ENCODE measurements at regions not wholly inside any gene's neighbourhood (a gene's known extent, or its start where the extent isn't known, plus 50 kb on each side); places are given as distances from the start of the nearest gene placed in this dataset.

- DNase-seq (ENCODE audit: extremely low read depth, low read depth): no peak
These were observed 109.5 kb upstream of the SDK1 start for GRCh38 chr7:3191548-3191947.

DNA sequence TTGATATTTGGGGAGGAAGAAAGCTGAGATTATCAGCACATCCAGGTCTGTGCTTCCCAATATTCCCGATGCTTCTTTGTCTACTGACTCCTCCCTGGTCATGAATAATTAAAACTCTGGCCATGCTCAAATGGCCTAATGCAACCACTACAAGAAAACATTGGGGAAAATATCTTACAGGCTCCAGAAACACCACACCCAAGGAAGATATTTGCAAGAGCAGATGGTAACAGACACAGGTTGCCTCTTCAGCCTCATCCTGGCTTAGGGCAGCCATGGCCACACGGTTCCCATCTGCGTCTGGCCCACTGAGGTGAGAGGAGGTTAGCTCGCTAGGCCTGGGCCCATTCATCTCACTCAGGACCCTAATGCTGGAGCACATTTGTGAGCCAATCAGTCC is 108.4 kb upstream of the SDK1 start:
- no peak for DNase-seq (ENCODE audit: extremely low read depth, low read depth)

DNA sequence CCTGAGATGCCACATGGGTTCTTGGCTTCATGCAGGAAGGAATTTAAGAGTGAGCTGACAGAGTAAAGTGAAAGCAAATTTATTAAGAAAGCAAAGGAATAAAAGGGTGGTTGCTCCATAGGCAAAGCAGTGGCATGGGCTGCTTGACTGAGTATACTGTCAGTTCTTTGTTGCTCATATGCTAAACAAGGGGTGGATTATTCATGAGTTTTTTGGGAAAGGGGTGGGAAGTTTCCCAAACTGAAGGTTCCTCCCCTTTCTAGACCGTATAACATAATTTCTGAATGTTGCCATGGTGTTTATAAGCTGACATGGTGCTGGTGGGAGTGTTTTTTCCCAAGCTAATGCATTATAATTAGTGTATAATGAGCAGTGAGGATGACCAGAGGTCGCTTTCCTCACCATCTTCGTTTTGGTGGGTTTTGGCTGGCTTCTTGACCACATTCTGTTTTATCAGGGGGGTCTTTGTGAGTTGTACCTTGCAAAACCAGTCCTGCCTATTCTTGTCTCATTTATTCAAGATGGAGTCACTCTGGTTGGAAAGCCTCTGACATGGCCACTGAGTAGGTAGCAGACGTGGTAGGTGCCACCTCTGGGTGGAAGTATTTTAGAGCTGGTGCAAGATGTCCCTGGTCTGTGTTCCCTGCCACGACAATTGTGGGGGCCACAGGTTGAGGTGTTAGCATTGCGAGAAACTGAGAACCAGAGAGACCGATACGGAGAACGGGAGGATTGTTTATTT is 107.5 kb upstream of the SDK1 start:
- no peak for DNase-seq (ENCODE audit: extremely low read depth, low read depth)

- no peak for DNase-seq (ENCODE audit: extremely low read depth, low read depth)
These were observed 106.4 kb upstream of the SDK1 start for GRCh38 chr7:3194501-3195141.

GRCh38 chr7:3195160-3195559 is 105.9 kb upstream of the SDK1 start:
- DNase-seq (ENCODE audit: extremely low read depth, low read depth): no peak

DNA sequence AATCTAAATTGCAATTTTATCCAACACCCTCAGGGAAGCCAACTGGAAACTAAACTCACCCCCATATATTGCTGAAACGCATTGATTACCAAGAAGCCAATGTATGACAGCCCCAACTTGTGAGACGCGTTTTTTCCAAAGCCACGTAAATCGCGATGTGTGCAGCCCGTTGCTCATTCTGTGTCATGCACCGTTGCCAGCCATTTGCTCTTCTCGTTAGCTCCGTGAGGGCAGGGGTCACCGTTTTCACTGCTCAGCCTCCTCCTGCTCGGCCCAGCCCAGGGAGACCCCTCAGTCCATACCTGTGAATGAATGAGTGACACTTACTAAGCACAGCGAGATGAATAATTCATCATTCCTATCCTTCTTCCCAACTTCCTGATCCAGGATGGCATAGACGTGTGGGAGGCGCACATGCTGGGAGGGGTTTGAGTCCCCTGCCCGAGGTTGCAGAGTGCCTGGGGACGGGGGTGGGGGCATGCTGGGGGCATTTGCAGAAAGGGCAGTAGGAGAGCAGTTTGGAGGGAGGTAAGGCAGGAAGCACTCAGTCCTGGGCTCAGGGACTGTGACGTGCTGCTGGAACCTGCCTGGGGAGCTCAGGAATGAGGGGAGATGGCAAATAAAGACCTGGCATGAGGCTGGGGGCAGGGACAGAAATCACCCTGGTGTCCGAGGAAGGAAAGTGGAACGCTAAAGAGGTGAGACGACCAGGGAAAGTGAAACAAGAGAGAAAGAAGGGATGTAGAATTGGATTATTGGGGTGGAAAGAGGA is 104.2 kb upstream of the SDK1 start:
- DNase-seq (ENCODE audit: extremely low read depth, low read depth): no peak

DNA sequence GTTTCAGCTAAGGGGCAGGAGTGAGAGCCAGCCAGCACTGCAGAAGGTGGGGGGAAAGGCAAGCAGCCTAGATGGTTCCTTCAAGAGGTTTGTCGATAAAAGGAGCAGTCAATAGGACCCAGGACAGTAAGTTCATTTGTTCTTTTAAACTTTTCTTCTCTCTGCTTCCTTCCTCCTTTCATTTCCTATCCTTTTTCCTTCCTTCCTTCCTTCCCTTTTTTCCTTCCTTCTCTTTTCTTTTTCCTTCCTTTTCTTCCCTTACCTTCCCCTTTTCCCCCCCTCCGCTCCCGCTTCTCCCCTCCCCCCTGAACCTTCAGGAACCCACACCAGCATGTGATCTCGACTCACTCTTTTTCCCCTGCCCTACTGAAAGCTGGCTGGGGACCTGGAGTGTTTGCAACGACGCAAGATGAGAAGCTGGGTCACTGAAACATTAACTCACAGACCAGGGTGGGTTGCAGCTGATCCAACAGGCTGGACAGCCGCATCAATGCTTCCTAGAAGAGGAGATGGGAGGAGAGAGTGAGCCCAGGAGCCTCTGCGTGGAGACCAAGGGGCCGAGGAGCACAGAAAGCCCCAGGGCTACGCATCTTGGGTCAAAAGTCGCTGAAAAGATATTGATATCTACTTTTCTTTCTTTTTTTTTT is 103.4 kb upstream of the SDK1 start:
- no peak for DNase-seq (ENCODE audit: extremely low read depth, low read depth)

- no peak for DNase-seq (ENCODE audit: extremely low read depth, low read depth)
These were observed 102.7 kb upstream of the SDK1 start for GRCh38 chr7:3198316-3198715.

- DNase-seq (ENCODE audit: extremely low read depth, low read depth): peak; percentile 39
These were observed 100.5 kb upstream of the SDK1 start for GRCh38 chr7:3200504-3200903.

GRCh38 chr7:3201306-3201705 is 99.7 kb upstream of the SDK1 start:
- DNase-seq (ENCODE audit: extremely low read depth, low read depth): no peak

- DNase-seq (ENCODE audit: extremely low read depth, low read depth): no peak
These were observed 98.9 kb upstream of the SDK1 start for GRCh38 chr7:3201937-3202710.

DNA sequence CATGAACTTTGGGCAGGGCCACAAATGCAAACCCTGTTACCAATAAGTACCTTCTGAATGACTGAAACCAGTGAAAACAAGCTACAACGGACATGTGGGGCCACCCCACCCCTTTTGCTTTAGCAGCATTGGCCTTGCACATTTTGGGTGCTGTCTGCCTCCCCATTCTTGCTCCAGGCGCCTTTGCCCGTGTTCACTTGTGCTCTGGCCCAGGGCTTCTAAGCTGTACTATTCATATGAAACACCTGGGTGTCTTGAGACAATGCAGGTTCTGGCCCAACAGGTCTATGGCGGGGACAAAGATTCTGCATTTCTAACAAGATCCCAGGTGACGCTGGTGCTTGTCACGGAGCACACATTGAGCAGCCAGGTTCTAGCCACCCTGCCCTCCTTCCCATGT is 96.5 kb upstream of the SDK1 start:
- DNase-seq (ENCODE audit: extremely low read depth, low read depth): no peak

DNA sequence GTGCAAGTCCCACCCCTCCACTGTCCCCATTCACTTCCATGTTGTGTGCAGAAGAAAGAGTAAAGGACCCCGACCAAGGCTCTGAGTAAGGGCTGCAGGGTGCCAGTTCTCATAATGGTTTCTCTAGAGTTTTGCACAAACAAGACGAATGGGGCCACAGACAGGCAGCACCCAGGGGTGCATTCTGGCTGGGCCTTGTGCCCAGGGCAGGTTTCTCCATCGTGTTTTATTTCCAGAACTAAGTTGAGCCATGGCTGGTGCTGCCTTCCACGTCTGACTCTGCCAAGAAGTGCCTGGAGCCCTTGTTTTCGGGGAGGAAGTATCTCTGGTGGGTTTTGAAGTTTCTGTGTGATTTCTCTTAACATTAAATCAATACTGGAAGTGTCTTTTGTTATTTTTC is 95.0 kb upstream of the SDK1 start:
- no peak for DNase-seq (ENCODE audit: extremely low read depth, low read depth)

DNA sequence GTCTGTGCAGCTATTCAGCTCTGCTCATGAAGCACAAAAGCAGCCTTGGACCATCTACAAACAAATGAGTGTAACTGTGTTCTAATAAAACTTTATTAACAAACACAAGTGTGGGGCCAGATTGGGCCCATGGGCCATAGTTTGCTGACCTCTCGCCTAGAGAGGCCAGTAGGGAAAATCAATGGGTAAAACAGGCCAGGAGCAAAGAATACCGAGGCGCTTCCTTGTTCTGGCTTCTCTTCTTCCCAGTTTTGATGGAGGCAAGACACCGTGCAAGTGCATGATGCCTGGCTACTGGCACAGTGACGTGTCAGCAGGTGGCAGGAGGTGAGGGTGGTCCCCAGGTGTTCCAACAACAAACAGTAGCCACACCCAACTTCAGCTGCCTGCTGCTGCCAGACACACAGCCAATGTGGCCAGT is 94.3 kb upstream of the SDK1 start:
- no peak for DNase-seq (ENCODE audit: extremely low read depth, low read depth)

- DNase-seq (ENCODE audit: extremely low read depth, low read depth): no peak
These were observed 93.6 kb upstream of the SDK1 start for GRCh38 chr7:3207387-3207902.

- no peak for DNase-seq (ENCODE audit: extremely low read depth, low read depth)
These were observed 90.5 kb upstream of the SDK1 start for GRCh38 chr7:3210531-3210930.

DNA sequence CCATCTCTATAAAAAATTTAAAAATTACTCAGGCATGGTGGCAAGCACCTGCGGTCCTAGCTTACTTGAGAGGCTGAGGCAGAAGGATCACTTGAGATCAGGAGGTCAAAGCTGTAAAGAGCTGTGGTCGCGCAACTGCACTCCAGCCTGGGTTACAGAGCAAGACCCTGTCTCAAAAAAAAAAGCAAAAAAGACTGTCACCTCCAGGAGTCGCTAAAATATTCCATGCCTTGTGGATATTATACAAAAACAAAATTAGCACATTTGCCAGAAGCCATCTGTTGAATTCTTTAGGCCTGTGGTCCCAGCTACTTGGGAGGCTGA is 87.0 kb upstream of the SDK1 start:
- no peak for DNase-seq (ENCODE audit: extremely low read depth, low read depth)

DNA sequence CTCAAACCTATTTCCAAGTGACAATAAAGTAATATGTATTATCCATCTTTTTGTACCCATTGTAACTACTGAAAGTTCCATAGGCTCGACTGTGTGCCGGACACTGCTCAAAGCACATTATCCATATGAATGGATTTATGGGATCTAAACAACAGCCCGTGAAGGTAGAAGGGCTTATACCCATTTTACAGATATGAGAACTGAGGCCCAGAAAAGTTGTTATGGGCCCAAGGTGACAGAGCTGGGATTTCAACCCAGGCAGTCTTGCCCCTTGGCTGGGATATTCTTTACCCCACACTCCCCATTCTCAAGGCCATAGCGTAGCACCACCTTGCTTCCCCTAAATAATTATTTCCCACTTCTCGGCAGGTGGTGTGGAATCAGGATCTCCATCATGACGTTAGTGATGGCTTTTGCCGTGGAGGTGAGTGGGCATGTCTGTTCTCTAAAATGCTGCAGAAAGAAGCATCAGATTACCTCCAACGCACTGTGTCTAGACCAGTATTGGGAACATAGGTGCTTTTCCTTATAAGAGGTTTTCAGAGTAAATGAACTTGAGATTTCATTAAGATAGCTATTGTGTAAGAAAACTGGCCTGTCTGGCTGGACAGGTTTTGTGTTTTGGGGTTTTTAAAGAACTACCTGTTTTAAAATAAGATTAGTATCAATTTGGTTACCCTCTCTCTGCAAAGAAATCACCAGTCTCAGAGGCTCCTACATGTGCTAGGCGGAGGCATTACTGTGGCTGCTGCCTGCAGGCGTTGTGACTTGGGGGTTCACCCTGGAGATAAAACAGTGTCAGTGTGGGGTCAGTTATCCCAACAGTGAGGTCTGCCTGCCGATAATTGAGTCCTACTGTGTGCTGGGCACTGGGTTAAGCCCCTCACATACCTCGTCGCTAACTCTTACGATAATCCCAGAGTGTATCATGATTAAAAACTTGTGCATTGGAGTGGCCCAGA is 85.1 kb upstream of the SDK1 start:
- no peak for DNase-seq (ENCODE audit: extremely low read depth, low read depth)

DNA sequence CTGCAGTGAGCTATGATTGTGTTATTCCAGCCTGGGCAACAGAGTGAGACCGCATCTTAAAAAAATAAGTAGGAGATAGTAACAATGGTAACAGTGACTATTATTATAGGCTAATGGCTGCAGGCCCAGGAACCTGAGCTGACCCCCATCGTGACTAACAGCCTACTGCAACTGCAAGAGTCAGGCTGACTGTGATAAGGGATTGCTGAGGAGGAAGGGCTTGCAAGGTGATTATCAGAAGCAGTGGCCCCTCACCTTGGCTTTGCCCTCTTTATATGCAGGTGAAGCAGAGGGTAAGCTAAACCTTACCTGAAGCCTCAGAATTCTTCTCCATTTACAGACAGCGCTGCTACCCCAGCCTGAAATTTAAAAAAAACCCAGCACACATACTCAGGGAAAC is 83.9 kb upstream of the SDK1 start:
- DNase-seq (ENCODE audit: extremely low read depth, low read depth): no peak

Data from NCI-H460 (cell line).